NCI-H69 (cell line): ENCODE measurements at regions not wholly inside any gene's neighbourhood (a gene's known extent, or its start where the extent isn't known, plus 50 kb on each side); places are given as distances from the start of the nearest gene placed in this dataset.

Experiments used
- DNase-seq: peaks from one replicate; lab custom pipeline; 2025; lab: John Stamatoyannopoulos, UW

GRCh38 chr6:91132461-91132860 is 545.6 kb upstream of the MAP3K7 start:
- DNase-seq = no peak

GRCh38 chr6:91130126-91130525 is 543.3 kb upstream of the MAP3K7 start:
- DNase-seq = no peak

- DNase-seq = no peak
These were observed 540.9 kb upstream of the MAP3K7 start for GRCh38 chr6:91127752-91128151.

- no peak for DNase-seq
These were observed 540.0 kb upstream of the MAP3K7 start for GRCh38 chr6:91126876-91127275.

GRCh38 chr6:91117550-91117949 is 530.7 kb upstream of the MAP3K7 start:
- DNase-seq = no peak

- no peak for DNase-seq
These were observed 527.3 kb upstream of the MAP3K7 start for GRCh38 chr6:91114123-91114708.

GRCh38 chr6:91106083-91106482 is 519.2 kb upstream of the MAP3K7 start:
- no peak for DNase-seq

GRCh38 chr6:91105532-91105931 is 518.7 kb upstream of the MAP3K7 start:
- no peak for DNase-seq

- no peak for DNase-seq
These were observed 512.6 kb upstream of the MAP3K7 start for GRCh38 chr6:91099479-91099878.

GRCh38 chr6:91098006-91098405 is 511.1 kb upstream of the MAP3K7 start:
- peak; percentile 81 for DNase-seq

- peak; percentile 7 for DNase-seq
These were observed 510.5 kb upstream of the MAP3K7 start for GRCh38 chr6:91097364-91097763.

GRCh38 chr6:91094806-91095475 is 508.1 kb upstream of the MAP3K7 start:
- no peak for DNase-seq

GRCh38 chr6:91094341-91094740 is 507.5 kb upstream of the MAP3K7 start:
- DNase-seq = no peak

GRCh38 chr6:91088976-91089375 is 502.1 kb upstream of the MAP3K7 start:
- no peak for DNase-seq

GRCh38 chr6:91088515-91088914 is 501.6 kb upstream of the MAP3K7 start:
- peak; percentile 87 for DNase-seq

- DNase-seq = peak; percentile 89
These were observed 501.0 kb upstream of the MAP3K7 start for GRCh38 chr6:91087908-91088307.

- no peak for DNase-seq
These were observed 496.3 kb upstream of the MAP3K7 start for GRCh38 chr6:91083211-91083610.

GRCh38 chr6:91082311-91082832 is 495.5 kb upstream of the MAP3K7 start:
- DNase-seq = no peak

- DNase-seq = peak; percentile 72
These were observed 494.7 kb upstream of the MAP3K7 start for GRCh38 chr6:91081452-91082067.

- DNase-seq = no peak
These were observed 494.0 kb upstream of the MAP3K7 start for GRCh38 chr6:91080871-91081270.

GRCh38 chr6:91079969-91080368 is 493.1 kb upstream of the MAP3K7 start:
- no peak for DNase-seq

- no peak for DNase-seq
These were observed 488.5 kb upstream of the MAP3K7 start for GRCh38 chr6:91075244-91075976.

- DNase-seq = no peak
These were observed 476.5 kb upstream of the MAP3K7 start for GRCh38 chr6:91063362-91063761.
